ENCODE measurements at regions not wholly inside any gene's neighbourhood (a gene's known extent, or its start where the extent isn't known, plus 50 kb on each side); places are given as distances from the start of the nearest gene placed in this dataset.

GRCh38 chr9:14529629-14530028 lies 163.6 kb downstream of the ZDHHC21 start:
- no peaks in the 10 kb centered on the region for H3K9me3 ChIP-seq (replicated peaks)
- H3K27me3 ChIP-seq (replicated peaks) = no peaks in the 10 kb centered on the region
- no peak for DNase-seq (ENCODE audit: low read depth in 1 of 2, low spot score in 2 of 2)
- no peaks in the 10 kb centered on the region for H3K36me3 ChIP-seq
- no peaks in the 10 kb centered on the region for H3K4me1 ChIP-seq (replicated peaks)
- no peak overlapping the region for H3K27ac ChIP-seq
- H3K4me3 ChIP-seq = no peak overlapping the region

GRCh38 chr9:14529054-14529453 lies 164.2 kb downstream of the ZDHHC21 start:
- DNase-seq (ENCODE audit: low read depth in 1 of 2, low spot score in 2 of 2) = no peak
- Histone ChIP-seq H3K4me3 (no peak overlapping the region), H3K9me3 (replicated peaks) (no peaks in the 10 kb centered on the region), H3K36me3 (no peaks in the 10 kb centered on the region), H3K4me1 (replicated peaks) (no peaks in the 10 kb centered on the region), H3K27me3 (replicated peaks) (no peaks in the 10 kb centered on the region), H3K27ac (no peak overlapping the region)

- H3K27ac ChIP-seq = no peak overlapping the region
- no peak overlapping the region for H3K4me3 ChIP-seq
- no peaks in the 10 kb centered on the region for H3K9me3 ChIP-seq (replicated peaks)
- no peaks in the 10 kb centered on the region for H3K4me1 ChIP-seq (replicated peaks)
- no peak for DNase-seq (ENCODE audit: low read depth in 1 of 2, low spot score in 2 of 2)
- H3K36me3 ChIP-seq = no peaks in the 10 kb centered on the region
- H3K27me3 ChIP-seq (replicated peaks) = no peaks in the 10 kb centered on the region
Observed at GRCh38 chr9:14526504-14526903, 166.7 kb downstream of the ZDHHC21 start.

GRCh38 chr9:14525856-14526255 lies 167.4 kb downstream of the ZDHHC21 start:
- Histone ChIP-seq H3K4me3 (no peak overlapping the region), H3K9me3 (replicated peaks) (no peaks in the 10 kb centered on the region), H3K27ac (no peak overlapping the region), H3K36me3 (no peaks in the 10 kb centered on the region), H3K27me3 (replicated peaks) (no peaks in the 10 kb centered on the region), H3K4me1 (replicated peaks) (no peaks in the 10 kb centered on the region)
- no peak for DNase-seq (ENCODE audit: low read depth in 1 of 2, low spot score in 2 of 2)

DNA sequence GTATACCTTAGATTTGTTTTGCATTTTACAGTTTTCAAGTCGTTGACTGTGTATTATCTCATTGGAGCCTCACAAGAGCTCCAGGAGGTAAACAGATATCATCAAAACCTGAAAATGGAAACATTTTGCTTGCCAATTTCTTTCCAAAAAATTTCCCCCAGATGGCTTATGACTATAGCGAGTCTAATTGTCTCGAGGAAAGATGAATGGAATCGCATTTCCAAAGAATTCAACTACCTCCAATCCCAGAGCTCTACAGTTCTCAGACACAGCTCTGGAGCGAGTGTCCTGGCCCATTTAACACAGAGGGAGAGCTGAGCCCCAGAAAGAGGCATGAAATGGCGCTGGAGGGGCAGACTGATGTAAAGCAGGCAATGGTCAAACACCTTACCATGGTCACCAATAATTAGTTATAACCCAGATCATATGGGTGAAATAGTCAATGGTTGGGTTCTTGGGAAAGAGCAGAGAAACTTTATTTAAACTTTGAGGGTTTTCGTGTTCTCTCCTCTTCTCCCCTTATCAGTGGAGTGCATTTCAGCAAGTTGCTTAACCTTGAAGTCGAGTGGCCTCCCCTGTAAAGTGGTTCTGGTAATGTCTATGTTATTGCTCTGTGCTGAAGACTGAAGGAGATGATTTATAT lies 168.2 kb downstream of the ZDHHC21 start:
- H3K4me3 ChIP-seq = no peak overlapping the region
- H3K9me3 ChIP-seq (replicated peaks) = no peaks in the 10 kb centered on the region
- no peak overlapping the region for H3K27ac ChIP-seq
- H3K27me3 ChIP-seq (replicated peaks) = no peaks in the 10 kb centered on the region
- no peak for DNase-seq (ENCODE audit: low read depth in 1 of 2, low spot score in 2 of 2)
- H3K36me3 ChIP-seq = no peaks in the 10 kb centered on the region
- no peaks in the 10 kb centered on the region for H3K4me1 ChIP-seq (replicated peaks)

- Histone ChIP-seq H3K4me3 (no peak overlapping the region), H3K36me3 (no peaks in the 10 kb centered on the region), H3K27ac (no peak overlapping the region), H3K4me1 (replicated peaks) (no peaks in the 10 kb centered on the region), H3K27me3 (replicated peaks) (no peaks in the 10 kb centered on the region), H3K9me3 (replicated peaks) (no peaks in the 10 kb centered on the region)
- DNase-seq (ENCODE audit: low read depth in 1 of 2, low spot score in 2 of 2) = no peak
Observed at GRCh38 chr9:14523545-14523944, 169.7 kb downstream of the ZDHHC21 start.

GRCh38 chr9:14522627-14523379 lies 170.4 kb downstream of the ZDHHC21 start:
- no peaks in the 10 kb centered on the region for H3K27me3 ChIP-seq (replicated peaks)
- no peaks in the 10 kb centered on the region for H3K9me3 ChIP-seq (replicated peaks)
- DNase-seq (ENCODE audit: low read depth in 1 of 2, low spot score in 2 of 2) = no peak
- H3K27ac ChIP-seq = no peak overlapping the region
- no peak overlapping the region for H3K4me3 ChIP-seq
- no peaks in the 10 kb centered on the region for H3K36me3 ChIP-seq
- H3K4me1 ChIP-seq (replicated peaks) = no peaks in the 10 kb centered on the region

DNA sequence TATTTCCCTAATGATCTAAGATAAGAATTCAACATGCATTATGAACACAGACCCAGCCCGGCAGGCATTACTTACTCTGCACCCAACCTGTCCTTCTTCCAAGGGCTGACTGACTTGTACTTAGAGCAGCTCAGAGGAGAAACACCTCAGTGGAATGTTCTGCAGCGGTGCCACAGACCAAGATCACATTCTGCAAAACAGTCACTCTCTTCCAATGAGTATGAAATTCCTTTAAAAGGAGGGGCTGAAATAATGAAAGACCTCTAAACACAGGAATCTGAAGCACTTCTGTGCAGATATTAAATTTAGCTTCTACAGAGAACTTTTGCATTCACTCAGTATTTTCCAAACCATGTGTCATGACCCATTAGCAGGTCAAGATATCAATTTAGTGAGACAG lies 172.9 kb downstream of the ZDHHC21 start:
- Histone ChIP-seq H3K27me3 (replicated peaks) (no peaks in the 10 kb centered on the region), H3K4me1 (replicated peaks) (no peaks in the 10 kb centered on the region), H3K4me3 (no peak overlapping the region), H3K36me3 (no peaks in the 10 kb centered on the region), H3K27ac (no peak overlapping the region), H3K9me3 (replicated peaks) (no peaks in the 10 kb centered on the region)
- no peak for DNase-seq (ENCODE audit: low read depth in 1 of 2, low spot score in 2 of 2)

DNA sequence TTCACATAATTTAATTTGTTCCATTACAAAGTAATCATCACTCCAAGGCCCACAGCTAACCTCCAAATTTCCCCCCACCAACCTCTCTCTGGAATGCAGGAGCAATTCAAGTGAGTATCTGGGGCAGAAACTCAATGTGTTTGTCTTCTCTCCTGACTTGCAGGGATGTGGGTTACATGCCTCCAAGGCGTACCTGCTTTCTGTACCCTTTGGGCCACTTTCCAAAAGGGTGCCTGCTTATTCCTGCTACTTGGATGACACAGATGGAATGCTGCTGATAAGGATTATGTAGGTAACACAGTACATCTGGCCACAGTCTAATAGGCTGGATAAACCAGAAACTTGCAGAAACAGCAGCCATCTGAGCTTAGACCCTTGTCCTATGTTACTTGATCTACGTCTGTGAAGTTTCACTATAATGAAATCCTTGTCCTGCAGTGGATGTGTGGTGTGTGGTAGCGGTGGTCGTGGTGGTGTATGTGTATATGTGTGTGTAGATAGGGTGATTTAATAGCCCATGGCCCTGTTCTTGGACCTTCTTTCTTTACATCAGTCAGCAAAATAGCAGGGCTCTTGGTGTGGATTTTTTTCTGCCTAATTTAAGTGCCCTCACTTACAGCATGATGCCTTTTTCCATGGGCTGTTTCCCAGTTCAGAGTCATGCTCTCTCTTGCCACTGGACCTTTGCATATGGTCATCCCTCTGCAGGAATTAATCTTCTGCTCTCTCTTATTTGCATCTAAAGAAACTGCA lies 175.9 kb downstream of the ZDHHC21 start:
- Histone ChIP-seq H3K27me3 (replicated peaks) (no peaks in the 10 kb centered on the region), H3K36me3 (no peaks in the 10 kb centered on the region), H3K27ac (no peak overlapping the region), H3K9me3 (replicated peaks) (no peaks in the 10 kb centered on the region), H3K4me3 (no peak overlapping the region), H3K4me1 (replicated peaks) (no peaks in the 10 kb centered on the region)
- no peak for DNase-seq (ENCODE audit: low read depth in 1 of 2, low spot score in 2 of 2)

- no peaks in the 10 kb centered on the region for H3K36me3 ChIP-seq
- no peaks in the 10 kb centered on the region for H3K9me3 ChIP-seq (replicated peaks)
- no peak overlapping the region for H3K4me3 ChIP-seq
- no peak overlapping the region for H3K27ac ChIP-seq
- no peaks in the 10 kb centered on the region for H3K27me3 ChIP-seq (replicated peaks)
- H3K4me1 ChIP-seq (replicated peaks) = no peaks in the 10 kb centered on the region
- DNase-seq (ENCODE audit: low read depth in 1 of 2, low spot score in 2 of 2) = no peak
Observed at GRCh38 chr9:14516656-14517055, 176.6 kb downstream of the ZDHHC21 start.

DNA sequence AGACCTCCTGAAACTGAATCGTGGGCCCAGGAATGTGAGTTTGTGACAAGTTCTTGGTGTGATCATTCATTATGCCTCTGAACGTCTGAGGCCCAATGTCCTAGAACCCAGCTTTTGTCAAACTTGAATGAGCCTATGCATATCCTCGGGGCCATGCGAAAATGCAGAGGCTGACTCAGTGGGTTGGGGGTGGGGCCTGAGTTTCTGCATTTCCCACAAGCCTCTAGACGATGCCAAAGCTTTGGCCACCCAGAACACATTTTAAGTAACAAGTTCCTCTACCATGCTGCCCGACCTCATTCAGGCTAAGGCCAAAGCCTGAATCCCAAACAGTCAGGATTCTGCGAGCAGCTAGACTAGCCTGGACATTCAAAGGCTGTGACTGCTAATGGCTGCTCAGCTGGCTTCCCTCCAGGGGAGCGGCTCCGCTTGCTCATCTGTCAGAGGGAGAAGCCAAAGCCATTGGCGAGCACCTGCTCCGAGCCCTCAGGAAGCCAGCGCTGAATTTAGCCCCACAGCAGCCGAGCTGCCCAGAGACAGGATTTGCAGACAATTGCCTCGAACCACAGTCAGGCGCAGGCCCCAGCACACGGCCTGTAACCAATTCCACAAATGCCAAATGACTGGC lies 177.5 kb downstream of the ZDHHC21 start:
- Histone ChIP-seq H3K4me3 (no peak overlapping the region), H3K36me3 (no peaks in the 10 kb centered on the region), H3K27ac (no peak overlapping the region), H3K9me3 (replicated peaks) (no peaks in the 10 kb centered on the region), H3K4me1 (replicated peaks) (no peaks in the 10 kb centered on the region), H3K27me3 (replicated peaks) (no peaks in the 10 kb centered on the region)
- no peak for DNase-seq (ENCODE audit: low read depth in 1 of 2, low spot score in 2 of 2)

DNA sequence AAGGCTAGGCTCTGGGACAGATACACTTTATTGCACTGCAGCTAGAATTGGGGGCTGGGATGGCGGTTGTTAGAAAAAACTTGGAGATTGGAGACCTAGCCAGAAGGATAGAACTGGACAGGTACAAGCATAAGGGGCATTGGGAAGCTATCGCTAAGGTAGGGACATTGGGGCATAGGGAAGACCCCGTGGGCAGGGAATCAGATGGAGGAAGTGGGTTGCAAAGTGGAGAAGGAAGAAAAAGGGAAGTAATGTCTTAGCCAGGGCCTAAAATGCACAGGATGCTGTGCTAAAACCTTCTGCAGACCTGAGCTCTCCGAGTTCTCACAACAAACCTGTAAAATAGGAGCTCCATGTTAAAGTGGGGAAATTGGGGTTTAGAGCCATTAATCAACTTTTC lies 178.2 kb downstream of the ZDHHC21 start:
- no peak overlapping the region for H3K27ac ChIP-seq
- H3K27me3 ChIP-seq (replicated peaks) = no peaks in the 10 kb centered on the region
- H3K36me3 ChIP-seq = no peaks in the 10 kb centered on the region
- H3K9me3 ChIP-seq (replicated peaks) = no peaks in the 10 kb centered on the region
- no peaks in the 10 kb centered on the region for H3K4me1 ChIP-seq (replicated peaks)
- DNase-seq (ENCODE audit: low read depth in 1 of 2, low spot score in 2 of 2) = no peak
- no peak overlapping the region for H3K4me3 ChIP-seq

DNA sequence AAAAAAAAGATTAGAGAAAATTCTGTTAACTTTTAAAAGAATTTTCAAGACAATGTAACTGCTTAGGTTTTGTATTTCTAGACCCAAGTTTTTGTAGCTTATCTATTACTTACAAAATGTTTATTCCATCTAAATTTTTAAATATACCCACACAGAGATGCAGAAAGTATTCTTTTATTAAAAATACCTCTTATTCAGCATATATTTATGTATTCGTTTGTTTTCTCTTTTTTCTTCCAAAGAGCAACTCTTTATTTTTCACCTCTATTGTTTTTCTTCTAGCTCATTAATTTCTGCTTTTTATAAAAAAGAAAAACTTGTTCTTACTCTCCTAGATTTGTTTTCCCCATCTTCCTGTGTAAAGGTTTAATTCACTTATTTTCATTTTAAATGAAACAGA lies 180.3 kb downstream of the ZDHHC21 start:
- H3K4me3 ChIP-seq = no peak overlapping the region
- H3K36me3 ChIP-seq = no peaks in the 10 kb centered on the region
- H3K27ac ChIP-seq = no peak overlapping the region
- H3K4me1 ChIP-seq (replicated peaks) = no peaks in the 10 kb centered on the region
- H3K9me3 ChIP-seq (replicated peaks) = no peaks in the 10 kb centered on the region
- no peaks in the 10 kb centered on the region for H3K27me3 ChIP-seq (replicated peaks)
- DNase-seq (ENCODE audit: low read depth in 1 of 2, low spot score in 2 of 2) = no peak

DNA sequence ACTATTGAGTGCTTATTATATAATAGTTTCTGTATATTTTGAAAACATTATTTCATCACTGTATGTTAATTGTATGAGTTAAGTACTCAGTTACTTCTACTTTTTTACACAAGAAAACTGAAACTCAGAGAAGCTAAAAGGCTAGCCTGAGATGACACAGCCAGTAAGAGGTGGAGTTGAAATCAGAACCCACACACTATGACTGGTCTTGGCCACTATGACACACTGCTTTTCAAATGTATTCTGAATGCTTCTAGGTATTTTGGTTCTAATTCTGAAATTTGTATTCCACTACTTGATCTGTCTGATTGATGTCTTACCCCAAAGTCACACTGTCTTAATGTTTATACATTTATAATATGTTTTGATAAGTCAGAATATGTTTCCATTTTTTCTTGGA lies 181.8 kb downstream of the ZDHHC21 start:
- H3K27ac ChIP-seq = no peak overlapping the region
- H3K27me3 ChIP-seq (replicated peaks) = no peaks in the 10 kb centered on the region
- H3K36me3 ChIP-seq = no peaks in the 10 kb centered on the region
- H3K4me1 ChIP-seq (replicated peaks) = no peaks in the 10 kb centered on the region
- no peak for DNase-seq (ENCODE audit: low read depth in 1 of 2, low spot score in 2 of 2)
- no peaks in the 10 kb centered on the region for H3K9me3 ChIP-seq (replicated peaks)
- H3K4me3 ChIP-seq = no peak overlapping the region
